HepG2 (cell line): ENCODE measurements at regions not wholly inside any gene's neighbourhood (a gene's known extent, or its start where the extent isn't known, plus 50 kb on each side); places are given as distances from the start of the nearest gene placed in this dataset.

ENCODE experiments used
- ATAC-seq: fragments of 200-7000 bp; cut with Tn5 transposase; 3 replicates; pipeline ENCODE4 v1.9.1; 2020; ENCODE audit warnings: mild to moderate bottlenecking, moderate library complexity
- BruUV-seq: library from RNA; stranded (reverse); fragments of 400-500 nt; replicated peaks from 2 replicates; lab custom pipeline; 2021; lab: Mats Ljungman, UMichigan
- CTCF ChIA-PET: fragments of 300-600 bp; formaldehyde crosslinking; extraction: SDS; loops from one replicate; lab custom pipeline; 2021; ENCODE audit warnings: low total read pairs, inconsistent platforms, low intra/inter-chr PET ratio; lab: Yijun Ruan, JAX
- POLR2A ChIA-PET: fragments of 350-600 bp; sonication (Branson Sonifier 250); formaldehyde crosslinking; loops from one replicate; lab custom pipeline; 2020; ENCODE audit warnings: antibody characterized with exemption, inconsistent platforms; lab: Yijun Ruan, JAX
- DNase-seq: peaks from one replicate; pipeline ENCODE4 v3.0.0-alpha.2; 2015; ENCODE audit warnings: low spot score
- FAIRE-seq: peaks from 3 replicates; lab custom pipeline; 2011; peaks lifted over from hg19 to GRCh38; lab: Jason Lieb, UNC
- H2AFZ ChIP-seq: one replicate; pipeline ENCODE4 v1.6.1; 2011; ENCODE audit warnings: low read length, inconsistent platforms
- H3K27ac ChIP-seq: fragments of 300-600 bp; 3 replicates; pipeline ENCODE4 v1.8.0; 2011; ENCODE audit warnings: mixed run types, mild to moderate bottlenecking, mixed read lengths, low read length, inconsistent platforms; ENCODE audit not compliant: insufficient read depth; ENCODE audit errors: extremely low read length
- H3K27me3 ChIP-seq, 2 experiments: fragments of 200-600 bp in 1 of 2; 2 replicates in 1 of 2; 3 replicates in 1 of 2; pipeline versions ENCODE4 v1.6.0 to v1.8.0; 2011; ENCODE audit warnings: low read length in 2 of 2, mild to moderate bottlenecking in 2 of 2, moderate library complexity in 2 of 2, inconsistent platforms in 1 of 2; ENCODE audit not compliant: insufficient read depth in 2 of 2, control insufficient read depth in 1 of 2
- H3K36me3 ChIP-seq, 2 experiments: fragments of 200-600 bp in 1 of 2; replicated peaks in 1 of 2; 2 replicates in 1 of 2; 3 replicates in 1 of 2; pipeline versions ENCODE4 v1.5.1 to v1.8.0; 2011; ENCODE audit warnings: low read length in 2 of 2, inconsistent platforms in 1 of 2; ENCODE audit not compliant: insufficient read depth in 2 of 2, control insufficient read depth in 1 of 2
- H3K4me1 ChIP-seq: 2 replicates; pipeline ENCODE4 v1.5.1; 2012; ENCODE audit warnings: low read length, inconsistent platforms; ENCODE audit not compliant: insufficient read depth
- H3K4me2 ChIP-seq: 2 replicates; pipeline ENCODE4 v1.6.0; 2011; ENCODE audit warnings: low read depth, low read length, inconsistent platforms
- H3K4me3 ChIP-seq, 3 experiments: fragments of 200-600 bp in 1 of 3; sonication (generic), shearing (Covaris generic) in 1 of 3; replicated peaks in 1 of 3; 2 replicates each; pipeline ENCODE4 v1.5.1; 2011 to 2016; ENCODE audit warnings: low read length in 3 of 3, inconsistent platforms in 2 of 3, low read depth in 2 of 3, mild to moderate bottlenecking in 2 of 3, control low read depth in 1 of 3, mixed read lengths in 1 of 3; ENCODE audit not compliant: insufficient read depth in 1 of 3
- H3K79me2 ChIP-seq: one replicate; pipeline ENCODE4 v1.6.1; 2011; ENCODE audit warnings: low read length, inconsistent platforms; ENCODE audit not compliant: insufficient read depth
- H3K9ac ChIP-seq: 2 replicates; pipeline ENCODE4 v1.6.0; 2011; ENCODE audit warnings: mild to moderate bottlenecking, low read depth, low read length, inconsistent platforms; ENCODE audit not compliant: insufficient read depth
- H3K9me3 ChIP-seq: 2 replicates; pipeline ENCODE4 v1.5.1; 2012; ENCODE audit warnings: mild to moderate bottlenecking, low read length
- H4K20me1 ChIP-seq: 2 replicates; pipeline ENCODE4 v1.6.0; 2011; ENCODE audit warnings: inconsistent platforms, mild to moderate bottlenecking, low read length, moderate library complexity; ENCODE audit not compliant: insufficient read depth
- CBX5 ChIP-seq: sonication (generic); formaldehyde crosslinking; IDR thresholded peaks from 2 replicates; pipeline ENCODE4 v1.4.0; 2020; ENCODE audit warnings: missing genetic modification reagents, borderline replicate concordance
- HNRNPLL ChIP-seq: fragments of 200-400 bp; formaldehyde crosslinking; IDR thresholded peaks from 2 replicates; pipeline ENCODE4 v1.6.1; 2017; ENCODE audit warnings: mild to moderate bottlenecking, low read depth, low read length; ENCODE audit not compliant: poor library complexity, severe bottlenecking
- IRX3 ChIP-seq: sonication (generic); formaldehyde crosslinking; IDR thresholded peaks from 2 replicates; pipeline ENCODE4 v1.8.1; 2023; ENCODE audit warnings: mild to moderate bottlenecking, low read depth, missing genetic modification reagents, borderline replicate concordance
- KLF15 ChIP-seq: sonication (generic); formaldehyde crosslinking; IDR thresholded peaks from 2 replicates; pipeline ENCODE4 v1.8.1; 2023; ENCODE audit warnings: borderline replicate concordance, mild to moderate bottlenecking, inconsistent platforms, missing genetic modification reagents, mixed read lengths
- NONO ChIP-seq, 2 experiments: fragments of 450-650 bp in 1 of 2; sonication (generic) in 1 of 2; formaldehyde crosslinking in 1 of 2; IDR thresholded peaks in 1 of 2; conservative IDR thresholded peaks in 1 of 2; 2 replicates each; pipeline versions ENCODE4 v1.6.1 to v1.8.0; 2017 to 2022; ENCODE audit warnings: mild to moderate bottlenecking in 1 of 2, missing genetic modification reagents in 1 of 2, moderate library complexity in 1 of 2
- RFX5 ChIP-seq: IDR thresholded peaks from 2 replicates; pipeline ENCODE4 v1.6.1; 2011; ENCODE audit warnings: low read depth, low read length, improper control_type of control experiment
- RFXANK ChIP-seq: IDR thresholded peaks from 2 replicates; pipeline ENCODE4 v1.6.1; 2016
- RORA ChIP-seq: sonication (generic); formaldehyde crosslinking; IDR thresholded peaks from 2 replicates; pipeline ENCODE4 v1.5.0; 2020; ENCODE audit warnings: mild to moderate bottlenecking, missing genetic modification reagents, moderate library complexity
- SIX4 ChIP-seq: sonication (generic); formaldehyde crosslinking; IDR thresholded peaks from 2 replicates; pipeline ENCODE4 v1.4.0; 2020; ENCODE audit warnings: missing genetic modification reagents
- TCF7 ChIP-seq: sonication (generic); IDR thresholded peaks from 2 replicates; pipeline ENCODE4 v1.6.1; 2016; ENCODE audit warnings: antibody characterized with exemption, low read depth
- ZNF12 ChIP-seq: sonication (generic); formaldehyde crosslinking; IDR thresholded peaks from 2 replicates; pipeline ENCODE4 v1.5.0; 2020; ENCODE audit warnings: missing genetic modification reagents
- ZNF207 ChIP-seq: fragments of 450-650 bp; IDR thresholded peaks from 2 replicates; pipeline ENCODE4 v1.6.1; 2016; ENCODE audit warnings: antibody characterized with exemption, borderline replicate concordance
- ZNF747 ChIP-seq: sonication (generic); formaldehyde crosslinking; IDR thresholded peaks from 2 replicates; pipeline ENCODE4 v1.8.1; 2023; ENCODE audit warnings: missing genetic modification reagents, mild to moderate bottlenecking, borderline replicate concordance
- ZNF782 ChIP-seq: sonication (generic); formaldehyde crosslinking; IDR thresholded peaks from 2 replicates; pipeline ENCODE4 v1.4.0; 2020; ENCODE audit warnings: missing genetic modification reagents, mild to moderate bottlenecking, borderline replicate concordance
- ZSCAN31 ChIP-seq: sonication (generic); formaldehyde crosslinking; IDR thresholded peaks from 2 replicates; pipeline ENCODE4 v1.5.0; 2020; ENCODE audit warnings: low read depth, mild to moderate bottlenecking, missing genetic modification reagents
- WGBS: methylation state at CpG from one replicate; pipeline ENCODE4 v1.1.6; 2017; ENCODE audit warnings: low lambda C conversion rate; 5-methylcytosine and 5-hydroxymethylcytosine counted together
- in situ Hi-C: cut with HindIII; loops from 2 replicates; pipeline ENCODE4 v1.10.0; 2017; ENCODE audit warnings: low pct_unique_long_range_greater_than_20kb; ENCODE audit not compliant: extremely low pct_ligation_motif_present
- intact Hi-C: fragments of 100-400 bp; cut with micrococcal nuclease; formaldehyde crosslinking; loops from one replicate; pipeline ENCODE4 v1.10.0; 2022; ENCODE audit not compliant: unreplicated experiment
- TF ChIP-seq, protein P1 (sequence below): sonication (generic); formaldehyde crosslinking; IDR thresholded peaks from 2 replicates; pipeline ENCODE4 v1.5.0; 2020; ENCODE audit warnings: missing genetic modification reagents

- no peaks in the 10 kb centered on the region for H3K4me1 ChIP-seq
- no peak overlapping the region for H3K27ac ChIP-seq
- no peak for FAIRE-seq
- BruUV-seq: no TSS peak
- TF ChIP-seq ZNF782 (no peak), RFX5 (no peak), CBX5 (CRISPR knock-in tag) (no peak), KLF15 (CRISPR knock-in tag) (no peak), ZNF12 (no peak), ZSCAN31 (CRISPR knock-in tag) (no peak), IRX3 (no peak), ZNF207 (no peak), ZNF747 (CRISPR knock-in tag) (no peak)
- no peaks in the 10 kb centered on the region for H4K20me1 ChIP-seq
- POLR2A ChIA-PET: no interaction called here
- WGBS: 16% methylated on average over 3 of the region's 3 CpGs
- CTCF ChIA-PET: no interaction called here
- no peak overlapping the region for H3K4me2 ChIP-seq
- in situ Hi-C loops (no loop called here), intact Hi-C loops (no loop called here)
- H2AFZ ChIP-seq: no peak overlapping the region
- no peaks in the 10 kb centered on the region for H3K79me2 ChIP-seq
- ATAC-seq: no peak
- no peak overlapping the region for H3K9ac ChIP-seq
- no peak overlapping the region for H3K4me3 ChIP-seq
- no peaks in the 10 kb centered on the region for H3K27me3 ChIP-seq
- H3K36me3 ChIP-seq: no peaks in the 10 kb centered on the region
- H3K9me3 ChIP-seq: peaks cover 17% of the 10 kb centered on the region
- no peak for DNase-seq
Observed at GRCh38 chr4:162920649-162921048, 246.0 kb downstream of the NAF1 start.

- H3K36me3 ChIP-seq: no peaks in the 10 kb centered on the region
- H4K20me1 ChIP-seq: no peaks in the 10 kb centered on the region
- peaks cover 10% of the 10 kb centered on the region for H3K9me3 ChIP-seq
- no peaks in the 10 kb centered on the region for H3K4me1 ChIP-seq
- no peak for FAIRE-seq
- intact Hi-C loops (no loop called here), in situ Hi-C loops (no loop called here)
- H3K79me2 ChIP-seq: no peaks in the 10 kb centered on the region
- no peak overlapping the region for H3K27ac ChIP-seq
- WGBS: 0% methylated on average over 2 of the region's 2 CpGs
- H3K27me3 ChIP-seq: no peaks in the 10 kb centered on the region
- no peak for DNase-seq
- H3K9ac ChIP-seq: no peak overlapping the region
- ChIA-PET POLR2A (no interaction called here), CTCF (no interaction called here)
- BruUV-seq: no TSS peak
- H2AFZ ChIP-seq: no peak overlapping the region
- ATAC-seq: no peak
- H3K4me2 ChIP-seq: no peak overlapping the region
- H3K4me3 ChIP-seq: no peak overlapping the region
- TF ChIP-seq RORA (CRISPR knock-in tag) (no peak), RFXANK (CRISPR knock-in tag) (no peak), TCF7 (no peak), NONO (IDR thresholded peaks at IDR 0.05) (no peak), NONO (CRISPR knock-in tag; conservative IDR thresholded peaks at IDR 0.05) (no peak), HNRNPLL (no peak), SIX4 (CRISPR knock-in tag) (no peak)
- TF ChIP-seq, protein P1, sequence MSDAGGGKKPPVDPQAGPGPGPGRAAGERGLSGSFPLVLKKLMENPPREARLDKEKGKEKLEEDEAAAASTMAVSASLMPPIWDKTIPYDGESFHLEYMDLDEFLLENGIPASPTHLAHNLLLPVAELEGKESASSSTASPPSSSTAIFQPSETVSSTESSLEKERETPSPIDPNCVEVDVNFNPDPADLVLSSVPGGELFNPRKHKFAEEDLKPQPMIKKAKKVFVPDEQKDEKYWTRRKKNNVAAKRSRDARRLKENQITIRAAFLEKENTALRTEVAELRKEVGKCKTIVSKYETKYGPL (CRISPR knock-in tag): no peak
Observed at GRCh38 chr4:162912482-162912881, 254.2 kb downstream of the NAF1 start.
